MM.1S (cell line): ENCODE measurements at regions not wholly inside any gene's neighbourhood (a gene's known extent, or its start where the extent isn't known, plus 50 kb on each side); places are given as distances from the start of the nearest gene placed in this dataset.

Experiments used
- EZH2 ChIP-seq: fragments of 300-600 bp; sonication (generic); optimal IDR thresholded peaks from 2 replicates; pipeline ENCODE3; 2017; ENCODE audit warnings: low read depth, mild to moderate bottlenecking, antibody characterized with exemption, low read length, mixed read lengths
- EZH2phosphoT487 ChIP-seq: fragments of 300-600 bp; sonication (generic); IDR thresholded peaks from 2 replicates; pipeline ENCODE4 v1.6.1; 2018; ENCODE audit warnings: antibody characterized with exemption, low read length
- TF ChIP-seq, protein P1 (sequence below): fragments of 300-600 bp; sonication (generic); IDR thresholded peaks from 2 replicates; pipeline ENCODE4 v1.5.1; 2016; ENCODE audit warnings: antibody characterized with exemption, low read length, mixed read lengths

DNA sequence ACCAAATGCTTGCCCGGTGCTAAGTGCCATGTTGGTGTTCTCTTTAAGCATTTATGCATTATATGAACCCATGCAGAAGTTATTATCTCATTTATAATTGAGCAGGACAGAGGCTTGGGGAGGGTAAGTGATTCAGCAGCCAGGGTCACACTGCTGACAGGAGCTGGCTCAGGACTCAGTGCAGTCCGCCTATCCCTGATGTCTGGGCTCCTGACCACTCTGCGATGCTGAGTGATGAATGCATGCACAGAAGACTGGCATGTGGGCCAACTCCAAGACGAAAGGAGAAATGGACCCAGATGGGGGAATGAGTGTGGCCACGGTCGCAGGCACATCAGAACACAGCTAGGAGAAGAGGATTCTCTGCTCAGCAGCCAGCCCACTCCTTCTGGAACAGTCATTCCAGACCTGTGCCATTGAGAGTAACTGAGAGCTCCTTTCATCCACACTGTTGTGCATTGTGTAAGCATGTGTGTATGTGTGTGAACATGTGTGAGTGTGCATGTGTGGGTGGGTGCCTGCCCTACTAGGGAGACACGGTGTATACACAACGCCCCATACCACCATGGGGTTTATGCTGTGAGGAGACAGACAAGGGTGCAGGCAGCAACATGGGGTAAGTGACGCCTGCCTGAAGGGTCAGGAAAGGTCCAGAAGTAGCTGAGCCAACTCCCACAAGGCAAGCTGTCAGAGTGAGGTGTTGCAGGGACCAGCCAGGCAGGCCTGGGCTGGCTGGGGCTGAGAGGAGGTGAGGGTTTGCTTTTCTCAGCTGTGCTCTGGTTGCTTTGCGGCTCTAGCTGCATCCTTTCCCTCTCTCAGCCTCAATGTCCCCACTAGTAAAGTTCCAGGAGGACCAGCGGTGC is 97.8 kb upstream of the PMEPA1 start:
- TF ChIP-seq, protein P1, sequence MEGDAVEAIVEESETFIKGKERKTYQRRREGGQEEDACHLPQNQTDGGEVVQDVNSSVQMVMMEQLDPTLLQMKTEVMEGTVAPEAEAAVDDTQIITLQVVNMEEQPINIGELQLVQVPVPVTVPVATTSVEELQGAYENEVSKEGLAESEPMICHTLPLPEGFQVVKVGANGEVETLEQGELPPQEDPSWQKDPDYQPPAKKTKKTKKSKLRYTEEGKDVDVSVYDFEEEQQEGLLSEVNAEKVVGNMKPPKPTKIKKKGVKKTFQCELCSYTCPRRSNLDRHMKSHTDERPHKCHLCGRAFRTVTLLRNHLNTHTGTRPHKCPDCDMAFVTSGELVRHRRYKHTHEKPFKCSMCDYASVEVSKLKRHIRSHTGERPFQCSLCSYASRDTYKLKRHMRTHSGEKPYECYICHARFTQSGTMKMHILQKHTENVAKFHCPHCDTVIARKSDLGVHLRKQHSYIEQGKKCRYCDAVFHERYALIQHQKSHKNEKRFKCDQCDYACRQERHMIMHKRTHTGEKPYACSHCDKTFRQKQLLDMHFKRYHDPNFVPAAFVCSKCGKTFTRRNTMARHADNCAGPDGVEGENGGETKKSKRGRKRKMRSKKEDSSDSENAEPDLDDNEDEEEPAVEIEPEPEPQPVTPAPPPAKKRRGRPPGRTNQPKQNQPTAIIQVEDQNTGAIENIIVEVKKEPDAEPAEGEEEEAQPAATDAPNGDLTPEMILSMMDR, result no peak
- TF ChIP-seq EZH2, result no peak
- TF ChIP-seq EZH2phosphoT487, result no peak
